ENCODE measurements at regions not wholly inside any gene's neighbourhood (a gene's known extent, or its start where the extent isn't known, plus 50 kb on each side); places are given as distances from the start of the nearest gene placed in this dataset.

- TF ChIP-seq, protein P1, sequence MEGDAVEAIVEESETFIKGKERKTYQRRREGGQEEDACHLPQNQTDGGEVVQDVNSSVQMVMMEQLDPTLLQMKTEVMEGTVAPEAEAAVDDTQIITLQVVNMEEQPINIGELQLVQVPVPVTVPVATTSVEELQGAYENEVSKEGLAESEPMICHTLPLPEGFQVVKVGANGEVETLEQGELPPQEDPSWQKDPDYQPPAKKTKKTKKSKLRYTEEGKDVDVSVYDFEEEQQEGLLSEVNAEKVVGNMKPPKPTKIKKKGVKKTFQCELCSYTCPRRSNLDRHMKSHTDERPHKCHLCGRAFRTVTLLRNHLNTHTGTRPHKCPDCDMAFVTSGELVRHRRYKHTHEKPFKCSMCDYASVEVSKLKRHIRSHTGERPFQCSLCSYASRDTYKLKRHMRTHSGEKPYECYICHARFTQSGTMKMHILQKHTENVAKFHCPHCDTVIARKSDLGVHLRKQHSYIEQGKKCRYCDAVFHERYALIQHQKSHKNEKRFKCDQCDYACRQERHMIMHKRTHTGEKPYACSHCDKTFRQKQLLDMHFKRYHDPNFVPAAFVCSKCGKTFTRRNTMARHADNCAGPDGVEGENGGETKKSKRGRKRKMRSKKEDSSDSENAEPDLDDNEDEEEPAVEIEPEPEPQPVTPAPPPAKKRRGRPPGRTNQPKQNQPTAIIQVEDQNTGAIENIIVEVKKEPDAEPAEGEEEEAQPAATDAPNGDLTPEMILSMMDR (IDR thresholded peaks at IDR 0.05): no peak
- intact Hi-C loops (cut with DNase I): loop anchor here in 1 of 10 donors (10.0 kb wide), 1 partner anchor 309 kb away; no protein-coding TSS in a partner anchor
- Histone ChIP-seq H3K9me3 (no peaks in the 10 kb centered on the region), H3K27me3 (peaks cover 0 to 21% (median 0%) of the 10 kb centered on the region in 7 donors), H3K4me3 (no peak overlapping the region), H3K36me3 (no peaks in the 10 kb centered on the region), H3K27ac (no peak overlapping the region), H3K4me1 (peaks cover 0 to 3% (median 0%) of the 10 kb centered on the region in 9 donors)
- 89 to 92% methylated on average over 9 of the region's 9 CpGs for WGBS, 2 donors
- DNase-seq (no peak), ATAC-seq (no peak)
Measured at GRCh38 chr3:43865887-43866528, 175.3 kb downstream of the ABHD5 start.

DNA sequence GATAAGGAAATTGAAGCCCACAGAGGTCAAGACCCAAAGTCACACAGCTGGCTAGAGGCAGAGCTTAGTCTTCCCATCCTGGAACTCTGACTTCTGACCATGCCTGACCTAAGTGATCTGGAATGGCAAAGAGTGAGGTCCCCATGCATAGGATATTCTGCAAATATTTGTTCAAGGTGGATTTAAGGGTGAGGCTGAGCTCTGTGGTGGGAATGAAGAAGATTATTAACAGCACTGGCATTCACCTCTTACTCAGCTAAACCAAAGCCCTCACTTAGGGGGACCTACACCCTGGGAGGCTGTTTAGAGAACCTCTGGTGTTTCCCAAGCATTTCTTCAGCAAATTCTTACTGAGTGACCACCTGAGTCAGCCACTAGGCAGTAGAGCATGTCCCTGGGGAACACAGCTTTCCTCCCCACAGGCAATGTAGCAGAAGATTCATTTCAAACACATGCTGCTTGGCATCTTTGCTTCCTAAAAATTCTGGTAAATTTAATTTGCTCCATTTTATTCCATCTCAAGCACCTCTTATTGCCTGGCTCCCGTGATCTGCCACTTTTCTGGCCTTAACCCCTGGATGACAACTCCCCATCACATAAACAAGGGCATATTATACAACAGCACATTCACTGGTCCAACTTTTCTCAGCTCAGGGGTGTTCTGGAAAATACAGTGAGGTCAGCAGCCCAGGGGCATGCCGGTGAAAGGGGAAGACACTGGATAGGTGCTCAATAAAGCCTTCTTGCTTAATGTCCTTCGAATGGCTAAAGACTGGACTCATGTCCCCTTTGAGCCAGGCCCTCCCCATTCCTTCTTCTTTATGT is 176.0 kb downstream of the ABHD5 start:
- peaks cover 0 to 21% (median 0%) of the 10 kb centered on the region in 7 donors for H3K27me3 ChIP-seq
- peaks cover 0 to 3% (median 0%) of the 10 kb centered on the region in 9 donors for H3K4me1 ChIP-seq
- H3K4me3 ChIP-seq: no peak overlapping the region
- DNase-seq: no peak
- TF ChIP-seq, protein P1 (IDR thresholded peaks at IDR 0.05): no peak
- 80 to 85% methylated on average over 3 of the region's 3 CpGs for WGBS, 2 donors
- intact Hi-C loops (cut with DNase I): loop anchor here in 1 of 10 donors (10.0 kb wide), 1 partner anchor 308 kb away; no protein-coding TSS in a partner anchor
- no peak overlapping the region for H3K27ac ChIP-seq
- no peak for ATAC-seq
- H3K36me3 ChIP-seq: no peaks in the 10 kb centered on the region
- H3K9me3 ChIP-seq: no peaks in the 10 kb centered on the region

DNA sequence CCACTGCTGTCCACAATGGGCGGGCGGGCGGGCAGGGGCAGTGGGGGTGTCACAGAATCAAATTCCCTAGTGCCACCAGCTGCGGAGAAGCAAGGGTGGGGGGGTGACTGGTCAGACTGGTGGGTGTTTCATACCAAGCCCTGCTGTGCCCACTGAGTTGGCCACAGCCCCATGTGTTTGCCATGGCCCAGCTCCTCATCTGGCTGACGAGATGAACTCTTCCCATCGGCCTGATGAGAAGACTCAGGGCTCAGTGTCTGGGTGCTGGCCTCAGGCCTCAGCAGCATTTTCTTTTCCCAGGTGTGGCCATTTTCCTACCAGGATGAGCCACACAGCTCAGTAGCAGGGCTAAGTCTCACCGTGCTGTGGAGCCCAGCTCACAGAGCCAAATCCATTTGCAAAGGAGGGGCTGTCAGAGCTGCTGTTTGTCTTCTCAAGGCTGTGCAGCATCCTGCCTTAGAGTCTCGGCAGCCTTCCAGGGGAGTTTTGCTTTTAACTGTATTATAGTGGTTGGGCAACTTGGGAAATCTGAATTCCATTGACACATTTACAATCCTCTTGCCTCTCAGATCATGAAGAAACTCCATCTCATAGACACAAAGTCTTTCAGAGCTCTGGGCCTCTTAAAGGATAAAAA is 176.8 kb downstream of the ABHD5 start:
- Histone ChIP-seq H3K9me3 (no peaks in the 10 kb centered on the region), H3K27ac (no peak overlapping the region), H3K4me1 (peaks cover 0 to 3% (median 0%) of the 10 kb centered on the region in 9 donors), H3K27me3 (peaks cover 0 to 19% (median 0%) of the 10 kb centered on the region in 7 donors), H3K4me3 (no peak overlapping the region), H3K36me3 (no peaks in the 10 kb centered on the region)
- 81 to 84% methylated on average over 8 of the region's 8 CpGs for WGBS, 2 donors
- intact Hi-C loops (cut with DNase I): loop anchor here in 1 of 10 donors (10.0 kb wide), 1 partner anchor 307 kb away; no protein-coding TSS in a partner anchor
- DNase-seq (no peak), ATAC-seq (no peak)
- TF ChIP-seq, protein P1 (IDR thresholded peaks at IDR 0.05): no peak

- H3K4me3 ChIP-seq: no peak overlapping the region
- no peaks in the 10 kb centered on the region for H3K36me3 ChIP-seq
- no peaks in the 10 kb centered on the region for H3K9me3 ChIP-seq
- 64 to 67% methylated on average over 3 of the region's 3 CpGs for WGBS, 2 donors
- TF ChIP-seq, protein P1 (IDR thresholded peaks at IDR 0.05): no peak
- ATAC-seq (no peak), DNase-seq (no peak)
- H3K27me3 ChIP-seq: peaks cover 0 to 26% (median 0%) of the 10 kb centered on the region in 7 donors
- peaks cover 0 to 3% (median 0%) of the 10 kb centered on the region in 9 donors for H3K4me1 ChIP-seq
- intact Hi-C loops (cut with DNase I): loop anchor here in 1 of 10 donors (10.0 kb wide), 1 partner anchor 305 kb away; no protein-coding TSS in a partner anchor
- H3K27ac ChIP-seq: no peak overlapping the region
Measured at GRCh38 chr3:43869491-43869890, 178.8 kb downstream of the ABHD5 start.
